ENCODE measurements at regions not wholly inside any gene's neighbourhood (a gene's known extent, or its start where the extent isn't known, plus 50 kb on each side); places are given as distances from the start of the nearest gene placed in this dataset.

DNA sequence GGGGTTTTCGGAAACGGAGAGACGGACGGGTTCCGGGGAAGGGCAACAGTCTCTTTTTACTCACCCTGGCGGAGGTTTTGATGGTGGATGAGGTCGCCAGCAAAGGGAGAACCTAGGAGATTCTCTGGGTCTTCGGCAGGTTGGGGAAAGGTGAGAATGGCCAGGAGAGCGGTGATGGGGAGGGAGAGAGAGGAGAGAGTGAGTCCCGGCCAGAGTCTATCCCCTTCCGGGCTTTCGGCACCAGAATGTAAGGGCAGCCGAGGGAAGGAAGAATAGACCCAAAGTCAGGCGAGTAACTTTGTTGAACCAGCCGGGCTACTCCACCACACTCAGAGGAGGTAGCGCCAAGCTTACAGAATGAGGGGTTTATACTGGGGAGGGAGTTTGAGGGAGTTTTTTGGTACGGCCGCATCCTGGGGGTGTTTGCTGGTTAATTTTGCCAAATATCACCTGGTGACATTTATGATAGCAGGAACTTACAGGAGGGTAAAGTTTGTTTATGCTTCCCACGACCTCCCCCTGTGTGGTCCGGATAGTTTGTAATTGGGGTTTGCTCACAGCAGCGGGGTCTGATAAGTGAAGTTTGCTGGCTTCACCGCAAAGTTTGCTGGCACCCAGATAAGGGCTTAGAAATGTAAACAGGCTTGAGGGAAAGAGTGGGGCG lies 141.1 kb upstream of the ETV3 start:
- DNase-seq (ENCODE audit: low read depth), result no peak
- H3K4me3 ChIP-seq (ENCODE audit: low read depth, low read length), result no peak overlapping the region
- TF ChIP-seq, protein P1, sequence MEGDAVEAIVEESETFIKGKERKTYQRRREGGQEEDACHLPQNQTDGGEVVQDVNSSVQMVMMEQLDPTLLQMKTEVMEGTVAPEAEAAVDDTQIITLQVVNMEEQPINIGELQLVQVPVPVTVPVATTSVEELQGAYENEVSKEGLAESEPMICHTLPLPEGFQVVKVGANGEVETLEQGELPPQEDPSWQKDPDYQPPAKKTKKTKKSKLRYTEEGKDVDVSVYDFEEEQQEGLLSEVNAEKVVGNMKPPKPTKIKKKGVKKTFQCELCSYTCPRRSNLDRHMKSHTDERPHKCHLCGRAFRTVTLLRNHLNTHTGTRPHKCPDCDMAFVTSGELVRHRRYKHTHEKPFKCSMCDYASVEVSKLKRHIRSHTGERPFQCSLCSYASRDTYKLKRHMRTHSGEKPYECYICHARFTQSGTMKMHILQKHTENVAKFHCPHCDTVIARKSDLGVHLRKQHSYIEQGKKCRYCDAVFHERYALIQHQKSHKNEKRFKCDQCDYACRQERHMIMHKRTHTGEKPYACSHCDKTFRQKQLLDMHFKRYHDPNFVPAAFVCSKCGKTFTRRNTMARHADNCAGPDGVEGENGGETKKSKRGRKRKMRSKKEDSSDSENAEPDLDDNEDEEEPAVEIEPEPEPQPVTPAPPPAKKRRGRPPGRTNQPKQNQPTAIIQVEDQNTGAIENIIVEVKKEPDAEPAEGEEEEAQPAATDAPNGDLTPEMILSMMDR (IDR thresholded peaks at IDR 0.05; ENCODE audit: insufficient read depth, low read length), result no peak

DNA sequence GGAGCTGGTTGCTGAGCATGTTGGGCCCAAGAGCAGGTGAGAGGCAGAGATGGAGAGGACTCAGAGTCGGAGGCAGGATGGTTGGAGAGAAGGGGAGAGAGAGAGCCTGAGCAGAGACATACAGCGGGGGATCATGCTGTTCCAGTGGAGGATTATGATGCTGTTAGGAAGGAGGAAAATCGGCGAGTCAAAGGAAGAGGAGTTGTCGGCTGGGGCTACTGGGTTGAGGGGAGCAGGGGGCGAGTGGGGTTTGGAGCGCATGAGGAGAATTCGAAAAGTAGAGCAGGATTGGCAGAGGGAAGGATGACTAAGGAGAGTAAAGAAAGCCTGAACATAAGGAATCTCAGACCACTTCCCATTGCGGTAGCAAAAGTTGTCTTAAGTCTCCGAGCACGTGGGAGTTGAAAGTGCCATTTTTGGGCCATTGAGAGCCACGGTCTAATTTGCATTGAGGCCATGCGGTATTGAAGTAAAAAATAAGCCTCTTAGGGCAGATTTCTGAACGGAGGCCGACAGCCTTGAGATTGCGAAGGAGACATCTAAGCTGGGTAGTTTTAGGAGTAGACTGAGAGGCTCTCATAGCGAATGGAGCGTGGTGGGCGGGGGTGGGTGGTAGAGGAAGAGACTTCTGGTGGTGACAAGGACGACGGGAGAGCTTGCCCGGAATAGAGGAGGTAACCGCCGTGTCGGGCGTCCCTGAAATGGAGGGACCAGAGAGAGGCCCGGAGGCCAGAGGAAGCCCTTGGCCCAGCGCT lies 140.4 kb upstream of the ETV3 start:
- H3K4me3 ChIP-seq (ENCODE audit: low read depth, low read length), result no peak overlapping the region
- TF ChIP-seq, protein P1 (IDR thresholded peaks at IDR 0.05; ENCODE audit: insufficient read depth, low read length), result no peak
- no peak for DNase-seq (ENCODE audit: low read depth)

DNA sequence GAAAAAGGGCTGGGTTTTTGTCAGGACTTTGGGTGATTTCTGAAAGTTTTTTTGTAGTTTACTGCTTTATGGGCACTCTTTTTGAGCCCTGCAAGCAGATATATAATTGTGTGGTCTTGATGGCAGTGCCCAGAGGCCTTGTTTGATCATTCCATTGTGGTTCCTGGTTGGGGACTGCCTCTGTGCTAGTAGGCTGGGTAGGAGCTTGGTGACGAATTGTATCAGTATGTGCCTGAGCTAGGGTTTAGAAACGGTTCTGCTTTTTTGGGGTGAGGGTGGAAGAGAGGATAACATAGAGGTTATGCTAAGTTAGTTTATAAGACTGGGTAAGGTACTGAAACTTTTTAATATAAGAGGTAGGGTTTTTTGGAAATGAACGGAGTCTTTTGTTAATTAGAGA lies 139.7 kb upstream of the ETV3 start:
- no peak for DNase-seq (ENCODE audit: low read depth)
- TF ChIP-seq, protein P1 (IDR thresholded peaks at IDR 0.05; ENCODE audit: insufficient read depth, low read length), result no peak
- H3K4me3 ChIP-seq (ENCODE audit: low read depth, low read length), result no peak overlapping the region

DNA sequence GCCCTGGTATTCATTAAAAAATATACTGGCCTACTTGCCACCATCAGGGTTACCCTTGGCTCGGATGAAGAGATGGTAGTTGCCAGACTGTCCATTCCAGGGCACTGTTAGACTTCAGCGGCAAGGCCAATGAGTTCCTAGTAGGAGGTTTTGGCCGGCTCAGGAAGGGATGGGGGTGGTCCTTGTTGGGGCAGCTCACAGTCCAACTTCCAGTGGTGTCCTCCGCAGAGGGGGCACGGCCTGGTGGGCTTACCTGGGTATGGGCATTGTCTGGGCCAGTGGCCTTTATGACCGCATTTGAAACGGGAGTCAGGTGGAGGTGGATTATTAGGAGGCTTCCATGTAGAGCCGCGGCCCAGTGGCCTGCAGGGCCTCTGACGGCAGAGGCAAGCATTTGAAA lies 139.1 kb upstream of the ETV3 start:
- DNase-seq (ENCODE audit: low read depth), result no peak
- TF ChIP-seq, protein P1 (IDR thresholded peaks at IDR 0.05; ENCODE audit: insufficient read depth, low read length), result no peak
- H3K4me3 ChIP-seq (ENCODE audit: low read depth, low read length), result no peak overlapping the region

DNA sequence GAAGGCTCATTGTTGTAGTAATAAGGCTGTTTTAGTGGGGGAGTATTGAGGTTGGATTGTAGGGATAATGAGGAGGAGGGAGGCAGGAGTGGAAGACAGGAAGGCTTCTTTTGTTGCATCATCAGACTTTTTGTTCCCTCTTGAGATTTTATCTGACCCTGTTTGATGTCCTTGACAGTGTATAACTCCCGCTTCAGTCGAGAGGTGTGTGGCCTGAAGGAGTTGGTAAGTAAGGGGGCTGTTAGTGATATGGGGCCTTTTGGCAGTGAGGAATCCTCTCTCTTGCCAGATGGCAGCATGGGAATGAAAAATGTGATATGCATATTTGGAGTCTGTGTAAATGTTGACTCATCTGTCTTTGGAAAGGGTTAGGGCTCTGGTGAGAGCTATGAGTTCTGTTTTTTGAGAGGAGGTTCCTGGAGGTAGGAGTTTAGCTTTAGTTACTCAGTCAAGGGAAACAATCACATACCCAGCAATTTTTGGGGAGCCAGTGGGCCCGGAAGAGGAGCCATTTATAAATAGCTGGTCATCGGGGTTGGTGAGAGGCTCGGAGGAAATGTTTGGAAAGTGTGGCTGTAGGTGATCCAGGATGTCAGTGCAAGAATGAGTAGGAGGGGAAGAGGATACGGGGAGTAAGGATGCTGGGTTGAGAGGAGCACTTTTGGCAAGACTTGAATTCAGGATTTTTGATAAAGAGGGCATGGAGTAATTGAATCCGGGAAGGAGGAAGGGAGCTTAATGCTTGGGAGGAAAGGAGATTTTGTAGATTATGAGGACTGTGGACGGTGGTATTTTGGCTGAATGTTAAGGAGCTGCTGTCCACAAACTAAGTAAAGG lies 136.7 kb upstream of the ETV3 start:
- TF ChIP-seq, protein P1 (IDR thresholded peaks at IDR 0.05; ENCODE audit: insufficient read depth, low read length), result no peak
- no peak overlapping the region for H3K4me3 ChIP-seq (ENCODE audit: low read depth, low read length)
- DNase-seq (ENCODE audit: low read depth), result peak; percentile 77

DNA sequence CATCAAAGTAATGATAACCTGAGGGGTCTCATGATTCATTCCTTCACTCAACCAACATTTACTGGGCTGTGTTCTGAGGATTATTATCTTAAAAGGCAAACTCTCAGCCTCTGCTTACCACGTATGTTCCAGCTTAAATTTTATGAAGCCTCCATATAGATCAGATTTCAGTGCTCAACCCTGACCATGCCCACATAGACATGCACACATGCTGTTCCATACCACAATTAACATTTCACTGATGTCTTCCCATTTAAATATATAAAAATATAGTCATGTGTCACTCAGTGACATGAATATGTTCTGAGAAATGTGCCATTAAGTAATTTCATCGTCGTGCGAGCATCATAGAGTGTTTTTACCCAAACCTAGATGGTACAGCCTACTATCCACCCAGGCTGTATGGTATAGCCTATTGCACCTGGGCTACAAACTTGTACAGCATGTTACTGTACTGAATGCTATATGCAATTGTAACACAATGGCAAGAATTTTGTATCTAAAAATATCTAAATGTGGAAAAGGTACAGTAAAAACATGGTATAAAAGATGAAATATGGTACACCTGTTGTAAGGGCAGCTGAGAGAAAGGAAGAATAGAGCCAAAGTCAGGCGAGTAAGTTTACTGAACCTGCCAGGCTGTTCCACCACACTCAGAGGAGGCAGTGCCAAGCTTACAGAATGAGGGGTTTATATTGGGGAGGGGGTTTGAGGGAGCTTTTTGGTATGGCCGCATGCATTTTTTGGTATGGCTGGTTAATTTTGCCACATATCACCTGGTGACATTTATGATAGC lies 134.7 kb upstream of the ETV3 start:
- no peak for DNase-seq (ENCODE audit: low read depth)
- no peak overlapping the region for H3K4me3 ChIP-seq (ENCODE audit: low read depth, low read length)
- TF ChIP-seq, protein P1 (IDR thresholded peaks at IDR 0.05; ENCODE audit: insufficient read depth, low read length), result no peak

Data from fibroblast of the aortic adventitia (primary cell).